Activated CD4-positive, alpha-beta memory T cell treated with anti-CD3 and anti-CD28 coated beads for 36 hours (primary cell): ENCODE measurements at regions not wholly inside any gene's neighbourhood (a gene's known extent, or its start where the extent isn't known, plus 50 kb on each side); places are given as distances from the start of the nearest gene placed in this dataset.
"Not testable (repeated sequence)": the region's sequence is repeated elsewhere in the genome, so short reads cannot be mapped to it uniquely, and the experiment has no call there.

Source experiments
- CTCF ChIA-PET: fragments of 350-600 bp; sonication (Branson Sonifier 250); formaldehyde crosslinking; loops from one replicate; lab custom pipeline; 2021; ENCODE audit warnings: antibody characterized with exemption, inconsistent platforms; lab: Charles Lee
- POLR2A ChIA-PET: fragments of 350-600 bp; sonication (Branson Sonifier 250); formaldehyde crosslinking; loops from one replicate; lab custom pipeline; 2021; ENCODE audit warnings: antibody characterized with exemption; lab: Charles Lee
- DNase-seq: peaks from one replicate; pipeline ENCODE4 v3.0.0-alpha.2; 2020
- H3K27ac Mint-ChIP-seq: one replicate; pipeline ENCODE4 v1.8.0; 2021; ENCODE audit warnings: mixed read lengths
- H3K27me3 Mint-ChIP-seq: one replicate; pipeline ENCODE4 v1.8.0; 2021; ENCODE audit warnings: mixed read lengths
- H3K36me3 Mint-ChIP-seq: one replicate; pipeline ENCODE4 v1.8.0; 2021; ENCODE audit warnings: mixed read lengths
- H3K4me1 Mint-ChIP-seq: one replicate; pipeline ENCODE4 v1.8.0; 2021; ENCODE audit warnings: low read depth, mixed read lengths
- H3K4me3 Mint-ChIP-seq: one replicate; pipeline ENCODE4 v1.8.0; 2021; ENCODE audit warnings: mild to moderate bottlenecking, mixed read lengths
- H3K9me3 Mint-ChIP-seq: one replicate; pipeline ENCODE4 v1.8.0; 2021; ENCODE audit warnings: mixed read lengths
- intact Hi-C: fragments of 100-400 bp; cut with micrococcal nuclease; formaldehyde crosslinking; loops from one replicate; pipeline ENCODE4 v1.15.1; 2023

DNA sequence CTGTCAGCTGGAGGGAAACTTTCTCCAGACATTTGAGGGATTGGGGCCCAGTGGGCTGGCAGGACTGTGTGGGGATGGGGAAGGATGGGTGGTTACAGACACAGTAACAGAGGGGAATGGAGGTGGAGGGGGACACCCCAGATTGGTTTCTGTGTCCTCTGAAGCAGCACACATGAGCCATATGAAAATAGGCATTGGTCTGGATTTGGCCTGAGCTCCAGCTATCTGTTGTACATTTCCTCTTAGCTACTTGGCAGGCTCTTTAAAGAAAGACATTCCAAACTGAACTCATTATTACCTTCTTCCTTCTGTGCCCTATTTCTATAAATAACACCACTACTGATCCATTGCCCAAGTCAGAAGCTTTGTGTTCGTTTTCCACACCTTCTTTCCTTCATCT is 72.0 kb upstream of the PRL start:
- Mint-ChIP-seq H3K4me1 (no peaks in the 10 kb centered on the region), H3K27ac (no peak overlapping the region), H3K9me3 (peaks cover 3% of the 10 kb centered on the region), H3K36me3 (no peaks in the 10 kb centered on the region), H3K4me3 (no peak overlapping the region), H3K27me3 (no peaks in the 10 kb centered on the region)
- intact Hi-C loops, result no loop called here
- no peak for DNase-seq
- CTCF ChIA-PET, result no interaction called here
- POLR2A ChIA-PET, result no interaction called here

DNA sequence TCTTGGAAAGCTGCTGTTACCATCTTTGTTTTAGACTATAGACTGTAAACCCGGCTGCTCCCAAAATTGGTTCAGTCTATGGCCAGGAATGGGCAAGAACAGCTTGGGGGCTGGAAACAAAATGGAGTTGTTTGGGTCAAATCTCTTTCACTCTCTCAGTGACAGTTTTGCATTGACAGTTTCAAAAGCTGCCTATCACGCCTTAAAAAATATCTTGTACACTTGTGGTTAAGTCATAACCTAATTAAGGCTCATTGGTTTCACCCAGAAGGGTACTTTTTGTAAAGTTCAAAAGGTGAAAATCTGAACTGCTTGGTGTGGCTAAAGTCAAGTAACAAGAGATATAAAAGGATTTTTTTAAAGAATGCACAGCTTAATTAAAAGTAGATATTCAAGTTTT is 76.1 kb upstream of the PRL start:
- H3K4me1 Mint-ChIP-seq, result no peaks in the 10 kb centered on the region
- POLR2A ChIA-PET, result no interaction called here
- H3K36me3 Mint-ChIP-seq, result no peaks in the 10 kb centered on the region
- no peak overlapping the region for H3K27ac Mint-ChIP-seq
- no peak overlapping the region for H3K4me3 Mint-ChIP-seq
- H3K27me3 Mint-ChIP-seq, result no peaks in the 10 kb centered on the region
- CTCF ChIA-PET, result no interaction called here
- H3K9me3 Mint-ChIP-seq, result peaks cover 17% of the 10 kb centered on the region
- no peak for DNase-seq
- intact Hi-C loops, result no loop called here

GRCh38 chr6:22374950-22375349 is 78.1 kb upstream of the PRL start:
- intact Hi-C loops, H3K36me3 Mint-ChIP-seq, CTCF ChIA-PET, H3K27me3 Mint-ChIP-seq, DNase-seq, H3K4me3 Mint-ChIP-seq, H3K4me1 Mint-ChIP-seq, H3K27ac Mint-ChIP-seq, POLR2A ChIA-PET: not testable (repeated sequence)
- peaks cover 18% of the 10 kb centered on the region for H3K9me3 Mint-ChIP-seq

DNA sequence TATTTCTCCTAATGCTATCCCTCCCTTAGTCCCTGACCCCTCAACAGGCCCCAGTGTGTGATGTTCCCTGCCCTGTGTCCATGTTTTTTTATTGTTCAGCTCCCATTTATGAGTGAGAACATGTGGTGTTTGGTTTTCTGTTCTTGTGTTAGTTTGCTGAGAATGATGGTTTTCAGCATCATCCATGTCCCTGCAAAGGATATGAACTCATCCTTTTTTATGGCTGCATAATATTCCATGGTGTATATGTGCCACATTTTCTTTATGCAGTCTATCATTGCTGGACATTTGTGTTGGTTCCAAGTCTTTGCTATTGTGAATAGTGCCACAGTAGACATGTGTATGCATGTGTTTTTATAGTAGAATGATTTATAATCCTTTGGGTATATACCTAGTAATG is 79.5 kb upstream of the PRL start:
- peaks cover 18% of the 10 kb centered on the region for H3K9me3 Mint-ChIP-seq
- H3K27ac Mint-ChIP-seq, DNase-seq, intact Hi-C loops, CTCF ChIA-PET, H3K4me1 Mint-ChIP-seq, H3K4me3 Mint-ChIP-seq, POLR2A ChIA-PET, H3K36me3 Mint-ChIP-seq, H3K27me3 Mint-ChIP-seq: not testable (repeated sequence)

GRCh38 chr6:22378536-22378935 is 81.7 kb upstream of the PRL start:
- intact Hi-C loops, DNase-seq, H3K4me3 Mint-ChIP-seq, H3K36me3 Mint-ChIP-seq, H3K4me1 Mint-ChIP-seq, CTCF ChIA-PET, H3K27ac Mint-ChIP-seq, H3K27me3 Mint-ChIP-seq, POLR2A ChIA-PET: not testable (repeated sequence)
- H3K9me3 Mint-ChIP-seq, result peaks cover 22% of the 10 kb centered on the region

DNA sequence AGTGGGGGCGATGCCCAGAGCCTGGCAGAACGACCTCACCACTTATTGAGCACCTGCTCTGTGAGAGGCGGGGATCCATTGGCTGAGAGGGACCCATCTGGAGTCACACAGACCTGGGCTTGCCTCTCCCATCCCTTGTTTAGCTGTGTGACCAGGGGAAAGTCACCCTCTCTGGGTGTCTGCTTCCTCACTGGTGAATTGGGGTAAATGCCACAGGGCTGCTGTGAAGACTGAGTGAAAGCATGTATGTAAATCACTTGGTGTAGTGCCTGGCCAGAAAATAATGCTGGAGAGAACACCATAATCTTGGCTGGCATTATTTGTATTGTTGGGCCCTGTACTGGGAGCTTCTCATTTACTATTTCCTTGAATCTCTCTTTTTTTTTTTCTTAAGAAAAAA is 83.4 kb upstream of the PRL start:
- H3K9me3 Mint-ChIP-seq, result peaks cover 22% of the 10 kb centered on the region
- ChIA-PET CTCF (no interaction called here), POLR2A (no interaction called here)
- no peak for DNase-seq
- H3K36me3 Mint-ChIP-seq, result no peaks in the 10 kb centered on the region
- H3K4me1 Mint-ChIP-seq, result no peaks in the 10 kb centered on the region
- H3K27ac Mint-ChIP-seq, result no peak overlapping the region
- H3K4me3 Mint-ChIP-seq, result no peak overlapping the region
- no peaks in the 10 kb centered on the region for H3K27me3 Mint-ChIP-seq
- intact Hi-C loops, result no loop called here

DNA sequence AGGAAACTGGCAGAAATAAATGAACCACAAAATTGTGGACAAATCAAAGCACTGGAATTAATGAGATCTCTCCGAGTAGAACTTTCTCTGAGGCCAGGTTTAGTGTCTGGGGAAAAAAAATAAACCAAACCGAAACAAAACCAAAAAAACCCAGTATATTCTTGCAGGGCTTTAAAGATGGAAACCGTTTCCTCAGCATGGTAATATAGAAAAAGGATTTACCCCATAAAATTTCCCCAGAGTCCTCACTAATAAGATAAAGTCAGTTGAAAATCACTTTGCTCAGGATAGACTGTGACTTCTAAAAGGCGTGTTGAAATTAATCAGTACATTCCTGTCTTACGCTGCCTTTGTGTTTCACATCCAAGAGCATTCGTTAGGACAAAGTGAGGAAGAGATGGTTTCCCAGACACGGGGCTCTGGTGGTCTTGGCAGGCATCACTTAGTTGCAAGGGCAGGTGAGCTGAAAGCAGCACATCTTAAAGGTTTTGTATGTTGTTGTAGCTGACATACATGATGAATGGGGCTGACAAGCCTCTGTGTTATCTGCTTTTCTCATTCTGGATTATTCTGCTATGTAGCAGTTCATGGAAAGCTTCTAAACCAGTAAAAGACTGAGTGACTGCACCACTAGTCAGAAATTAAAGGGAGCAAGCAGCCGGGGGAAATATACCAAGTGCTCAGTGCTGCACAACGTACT is 85.2 kb upstream of the PRL start:
- ChIA-PET POLR2A (no interaction called here), CTCF (no interaction called here)
- Mint-ChIP-seq H3K36me3 (no peaks in the 10 kb centered on the region), H3K4me1 (no peaks in the 10 kb centered on the region), H3K27me3 (no peaks in the 10 kb centered on the region), H3K27ac (no peak overlapping the region), H3K4me3 (no peak overlapping the region), H3K9me3 (peaks cover 21% of the 10 kb centered on the region)
- intact Hi-C loops, result no loop called here
- DNase-seq, result no peak

DNA sequence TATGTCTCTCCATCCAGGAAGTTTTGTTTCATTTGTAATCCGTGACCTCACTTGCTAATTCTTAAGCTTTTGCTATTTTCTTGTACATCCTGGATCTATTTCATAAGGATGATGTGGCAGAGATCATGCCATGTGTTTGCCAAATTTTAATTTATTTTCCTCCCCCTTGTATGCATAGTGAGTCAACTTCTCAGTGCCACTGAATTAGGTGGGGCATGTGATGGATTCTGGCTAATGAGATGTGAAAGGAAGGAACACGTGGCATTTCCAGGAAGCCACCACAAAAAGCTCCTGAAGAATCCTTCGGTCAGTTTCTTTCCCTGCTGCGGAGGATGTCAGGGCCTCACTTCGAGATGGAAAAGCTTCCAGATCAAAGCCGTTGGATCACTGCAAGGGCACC is 86.2 kb upstream of the PRL start:
- Mint-ChIP-seq H3K36me3 (no peaks in the 10 kb centered on the region), H3K27me3 (no peaks in the 10 kb centered on the region), H3K27ac (no peak overlapping the region), H3K9me3 (peaks cover 14% of the 10 kb centered on the region), H3K4me3 (no peak overlapping the region), H3K4me1 (no peaks in the 10 kb centered on the region)
- POLR2A ChIA-PET, result no interaction called here
- no peak for DNase-seq
- CTCF ChIA-PET, result no interaction called here
- intact Hi-C loops, result no loop called here

GRCh38 chr6:22392711-22393110 is 95.9 kb upstream of the PRL start:
- no peak for DNase-seq
- ChIA-PET CTCF (no interaction called here), POLR2A (no interaction called here)
- Mint-ChIP-seq H3K27me3 (no peaks in the 10 kb centered on the region), H3K4me3 (no peak overlapping the region), H3K36me3 (no peaks in the 10 kb centered on the region), H3K4me1 (no peaks in the 10 kb centered on the region), H3K27ac (no peak overlapping the region), H3K9me3 (peaks cover 4% of the 10 kb centered on the region)
- intact Hi-C loops, result no loop called here

GRCh38 chr6:22394691-22395090 is 97.9 kb upstream of the PRL start:
- Mint-ChIP-seq H3K36me3 (no peaks in the 10 kb centered on the region), H3K4me3 (no peak overlapping the region), H3K9me3 (peaks cover 4% of the 10 kb centered on the region), H3K27me3 (no peaks in the 10 kb centered on the region), H3K27ac (no peak overlapping the region), H3K4me1 (no peaks in the 10 kb centered on the region)
- intact Hi-C loops, result no loop called here
- CTCF ChIA-PET, result no interaction called here
- POLR2A ChIA-PET, result no interaction called here
- DNase-seq, result no peak

- H3K27me3 Mint-ChIP-seq, result no peaks in the 10 kb centered on the region
- no peak for DNase-seq
- H3K4me3 Mint-ChIP-seq, result no peak overlapping the region
- CTCF ChIA-PET, result no interaction called here
- H3K9me3 Mint-ChIP-seq, result no peaks in the 10 kb centered on the region
- POLR2A ChIA-PET, result no interaction called here
- H3K4me1 Mint-ChIP-seq, result no peaks in the 10 kb centered on the region
- intact Hi-C loops, result no loop called here
- no peak overlapping the region for H3K27ac Mint-ChIP-seq
- H3K36me3 Mint-ChIP-seq, result no peaks in the 10 kb centered on the region
Measured at GRCh38 chr6:22399693-22400092, 102.9 kb upstream of the PRL start.

DNA sequence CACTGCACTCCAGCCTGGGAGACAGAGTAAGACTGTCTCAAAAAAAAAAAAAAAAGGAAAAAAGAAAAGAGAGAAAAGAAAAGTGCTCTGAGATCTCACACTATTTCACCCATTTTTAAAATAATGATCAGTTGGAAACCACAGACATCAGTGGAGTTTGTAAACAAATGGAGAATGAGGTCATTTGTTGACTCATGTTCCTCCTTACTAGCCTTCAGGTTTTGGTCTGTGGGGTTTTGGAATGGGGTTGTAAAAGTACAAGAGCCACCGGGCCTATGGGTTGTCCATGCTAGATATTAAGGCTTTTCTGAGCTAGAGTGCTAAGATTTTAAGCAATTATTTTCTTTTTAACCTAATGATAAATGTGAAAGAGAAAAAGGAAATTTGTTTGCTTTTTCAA is 104.4 kb upstream of the PRL start:
- Mint-ChIP-seq H3K27ac (no peak overlapping the region), H3K36me3 (no peaks in the 10 kb centered on the region), H3K4me1 (no peaks in the 10 kb centered on the region), H3K4me3 (no peak overlapping the region), H3K27me3 (no peaks in the 10 kb centered on the region), H3K9me3 (no peaks in the 10 kb centered on the region)
- intact Hi-C loops, result no loop called here
- no peak for DNase-seq
- ChIA-PET CTCF (no interaction called here), POLR2A (no interaction called here)

GRCh38 chr6:22401932-22402331 is 105.1 kb upstream of the PRL start:
- DNase-seq, result no peak
- H3K4me1 Mint-ChIP-seq, result no peaks in the 10 kb centered on the region
- H3K4me3 Mint-ChIP-seq, result no peak overlapping the region
- no peaks in the 10 kb centered on the region for H3K9me3 Mint-ChIP-seq
- no peak overlapping the region for H3K27ac Mint-ChIP-seq
- ChIA-PET CTCF (no interaction called here), POLR2A (no interaction called here)
- intact Hi-C loops, result no loop called here
- no peaks in the 10 kb centered on the region for H3K36me3 Mint-ChIP-seq
- H3K27me3 Mint-ChIP-seq, result no peaks in the 10 kb centered on the region
